ENCODE measurements at regions not wholly inside any gene's neighbourhood (a gene's known extent, or its start where the extent isn't known, plus 50 kb on each side); places are given as distances from the start of the nearest gene placed in this dataset.
"Not testable (repeated sequence)": the region's sequence is repeated elsewhere in the genome, so short reads cannot be mapped to it uniquely, and the experiment has no call there.

DNA sequence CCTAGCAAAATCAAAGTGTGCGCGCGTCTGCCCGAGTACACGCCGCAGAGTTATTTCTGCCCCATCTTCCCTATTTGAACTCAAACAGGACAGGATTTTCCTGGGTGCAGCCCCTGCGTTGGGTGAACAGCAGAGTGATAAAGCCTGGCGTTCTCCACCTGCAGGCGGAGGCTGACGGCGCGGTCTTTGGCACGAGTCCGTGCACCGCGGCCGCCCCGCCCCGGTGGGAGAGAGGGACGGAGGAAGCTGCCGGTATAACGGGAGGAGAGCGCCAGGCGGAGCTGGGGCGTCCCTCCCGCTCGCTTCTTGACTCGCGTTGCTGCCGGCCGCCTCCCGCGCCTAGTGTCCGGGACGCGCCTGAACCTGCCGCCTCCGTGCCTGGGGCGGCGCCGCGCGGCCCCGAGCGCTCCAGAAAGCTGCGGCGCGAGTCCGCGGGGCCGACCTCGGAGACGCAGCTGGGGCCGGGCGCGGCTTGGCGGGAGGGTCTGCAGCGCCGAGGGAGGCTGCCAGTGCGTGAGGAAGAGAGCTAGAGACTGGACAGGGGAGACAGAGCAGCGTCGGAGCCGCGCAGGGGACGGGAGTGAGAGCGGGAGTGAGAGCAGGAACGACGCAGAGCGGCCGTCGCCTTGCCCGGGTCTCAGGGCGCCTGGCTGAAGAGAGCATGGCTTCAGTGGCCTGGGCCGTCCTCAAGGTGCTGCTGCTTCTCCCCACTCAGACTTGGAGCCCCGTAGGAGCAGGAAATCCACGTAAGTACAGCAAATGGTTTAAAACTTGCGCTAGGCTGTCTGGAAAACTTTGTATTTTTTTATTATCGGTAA lies 66.8 kb upstream of the SPATA31A3 start:
- not testable (repeated sequence) for TF ChIP-seq POLR2AphosphoS5, EP300, POLR2A (IDR thresholded peaks at IDR 0.05)
- TF ChIP-seq, protein P1, sequence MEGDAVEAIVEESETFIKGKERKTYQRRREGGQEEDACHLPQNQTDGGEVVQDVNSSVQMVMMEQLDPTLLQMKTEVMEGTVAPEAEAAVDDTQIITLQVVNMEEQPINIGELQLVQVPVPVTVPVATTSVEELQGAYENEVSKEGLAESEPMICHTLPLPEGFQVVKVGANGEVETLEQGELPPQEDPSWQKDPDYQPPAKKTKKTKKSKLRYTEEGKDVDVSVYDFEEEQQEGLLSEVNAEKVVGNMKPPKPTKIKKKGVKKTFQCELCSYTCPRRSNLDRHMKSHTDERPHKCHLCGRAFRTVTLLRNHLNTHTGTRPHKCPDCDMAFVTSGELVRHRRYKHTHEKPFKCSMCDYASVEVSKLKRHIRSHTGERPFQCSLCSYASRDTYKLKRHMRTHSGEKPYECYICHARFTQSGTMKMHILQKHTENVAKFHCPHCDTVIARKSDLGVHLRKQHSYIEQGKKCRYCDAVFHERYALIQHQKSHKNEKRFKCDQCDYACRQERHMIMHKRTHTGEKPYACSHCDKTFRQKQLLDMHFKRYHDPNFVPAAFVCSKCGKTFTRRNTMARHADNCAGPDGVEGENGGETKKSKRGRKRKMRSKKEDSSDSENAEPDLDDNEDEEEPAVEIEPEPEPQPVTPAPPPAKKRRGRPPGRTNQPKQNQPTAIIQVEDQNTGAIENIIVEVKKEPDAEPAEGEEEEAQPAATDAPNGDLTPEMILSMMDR (IDR thresholded peaks at IDR 0.05): not testable (repeated sequence)
